Peyer's patch (tissue), 4 donors: ENCODE measurements at regions not wholly inside any gene's neighbourhood (a gene's known extent, or its start where the extent isn't known, plus 50 kb on each side); places are given as distances from the start of the nearest gene placed in this dataset.

Source experiments
- DNase-seq, 3 donors: peaks; one replicate each; pipeline ENCODE4 v3.0.0-alpha.2; 2017 to 2019
- H3K27ac ChIP-seq, 4 donors: fragments of 200-600 bp; sonication (generic); one replicate each; pipeline ENCODE4 v1.5.1; 2016 to 2019
- H3K27me3 ChIP-seq, 2 donors: fragments of 200-600 bp; sonication (generic); one replicate each; pipeline ENCODE4 v1.5.1; 2019
- H3K36me3 ChIP-seq, 3 donors: fragments of 200-600 bp; sonication (generic); one replicate each; pipeline ENCODE4 v1.5.1; 2016 to 2019
- H3K4me1 ChIP-seq, 4 donors: fragments of 200-600 bp; sonication (generic); one replicate each; pipeline ENCODE4 v1.5.1; 2016 to 2019
- H3K4me3 ChIP-seq, 4 donors: fragments of 200-600 bp; sonication (generic); 1 replicate in 3 of 4; 2 replicates in 1 of 4; pipeline ENCODE4 v1.5.1; 2016 to 2019; ENCODE audit warnings: mild to moderate bottlenecking in 1 of 4
- H3K9me3 ChIP-seq, 4 donors: fragments of 200-600 bp; sonication (generic); one replicate each; pipeline ENCODE4 v1.5.1; 2016 to 2019; ENCODE audit warnings: mild to moderate bottlenecking in 1 of 4
- POLR2A ChIP-seq, 2 donors: fragments of 450-650 bp; IDR thresholded peaks; one replicate each; pipeline ENCODE4 v1.5.1; 2017; ENCODE audit warnings: antibody characterized with exemption in 2 of 2, mild to moderate bottlenecking in 2 of 2, moderate library complexity in 2 of 2
- TF ChIP-seq, protein P1 (sequence below), 6 experiments: fragments of 450-650 bp in 4 of 6; fragments of 200-600 bp in 2 of 6; sonication (generic) in 1 of 6; IDR thresholded peaks; one replicate each; pipeline ENCODE4 v1.5.1; 2017 to 2019; ENCODE audit warnings: antibody characterized with exemption in 6 of 6, mild to moderate bottlenecking in 3 of 6, moderate library complexity in 1 of 6

DNA sequence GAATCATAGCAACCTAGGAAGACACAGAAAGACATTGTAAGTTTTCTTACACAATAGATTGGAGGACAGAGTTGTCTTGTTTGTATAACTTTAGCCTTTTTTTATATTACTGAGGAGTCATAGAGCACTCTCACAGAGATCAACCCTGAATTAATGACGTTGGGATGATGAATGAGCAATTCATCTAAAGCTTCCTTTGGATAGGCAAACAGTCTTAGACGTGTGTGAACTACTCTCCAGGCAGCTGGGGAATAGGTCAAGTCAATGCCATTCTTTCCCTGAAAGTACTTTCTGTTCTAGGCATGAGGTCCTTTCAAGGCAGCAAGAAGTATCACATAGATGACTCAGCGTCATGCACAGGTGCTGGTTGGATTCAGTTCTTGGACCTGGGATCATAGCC, 369.1 kb upstream of the NOVA1 start:
- no peak overlapping the region for H3K4me3 ChIP-seq

DNA sequence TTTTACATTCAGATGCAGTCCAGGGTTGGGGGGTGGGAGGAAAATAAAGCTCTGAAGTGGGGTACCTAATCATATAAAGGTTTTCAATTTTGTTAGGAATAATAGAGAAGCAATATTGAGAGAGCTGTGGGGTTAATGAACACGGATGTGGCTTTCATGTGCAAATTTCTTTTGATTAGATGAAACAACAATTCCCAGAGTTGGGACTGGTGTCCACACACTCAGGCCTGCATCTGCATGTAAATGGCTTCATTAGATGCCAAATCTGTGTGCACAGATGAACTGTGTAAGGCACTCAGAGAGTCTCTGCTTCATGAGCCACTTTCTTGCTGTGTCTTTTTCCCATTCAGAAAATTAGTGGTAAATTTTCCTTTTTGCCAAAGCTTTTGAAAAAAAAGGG, 377.1 kb upstream of the NOVA1 start:
- Histone ChIP-seq H3K9me3 (no peaks in the 10 kb centered on the region), H3K27me3 (no peaks in the 10 kb centered on the region), H3K4me3 (no peak overlapping the region), H3K4me1 (no peaks in the 10 kb centered on the region), H3K36me3 (no peaks in the 10 kb centered on the region), H3K27ac (no peak overlapping the region)
- DNase-seq, result no peak
- TF ChIP-seq POLR2A (IDR thresholded peaks at IDR 0.05), result no peak
- TF ChIP-seq, protein P1, sequence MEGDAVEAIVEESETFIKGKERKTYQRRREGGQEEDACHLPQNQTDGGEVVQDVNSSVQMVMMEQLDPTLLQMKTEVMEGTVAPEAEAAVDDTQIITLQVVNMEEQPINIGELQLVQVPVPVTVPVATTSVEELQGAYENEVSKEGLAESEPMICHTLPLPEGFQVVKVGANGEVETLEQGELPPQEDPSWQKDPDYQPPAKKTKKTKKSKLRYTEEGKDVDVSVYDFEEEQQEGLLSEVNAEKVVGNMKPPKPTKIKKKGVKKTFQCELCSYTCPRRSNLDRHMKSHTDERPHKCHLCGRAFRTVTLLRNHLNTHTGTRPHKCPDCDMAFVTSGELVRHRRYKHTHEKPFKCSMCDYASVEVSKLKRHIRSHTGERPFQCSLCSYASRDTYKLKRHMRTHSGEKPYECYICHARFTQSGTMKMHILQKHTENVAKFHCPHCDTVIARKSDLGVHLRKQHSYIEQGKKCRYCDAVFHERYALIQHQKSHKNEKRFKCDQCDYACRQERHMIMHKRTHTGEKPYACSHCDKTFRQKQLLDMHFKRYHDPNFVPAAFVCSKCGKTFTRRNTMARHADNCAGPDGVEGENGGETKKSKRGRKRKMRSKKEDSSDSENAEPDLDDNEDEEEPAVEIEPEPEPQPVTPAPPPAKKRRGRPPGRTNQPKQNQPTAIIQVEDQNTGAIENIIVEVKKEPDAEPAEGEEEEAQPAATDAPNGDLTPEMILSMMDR (IDR thresholded peaks at IDR 0.05), result no peak

More for the DNA sequence above, 369.1 kb upstream of the NOVA1 start:
- DNase-seq, result peak in 1 of 3 donors; percentile 54
- no peaks in the 10 kb centered on the region for H3K36me3 ChIP-seq
- no peaks in the 10 kb centered on the region for H3K27me3 ChIP-seq
- no peak for TF ChIP-seq POLR2A (IDR thresholded peaks at IDR 0.05)
- TF ChIP-seq, protein P1 (IDR thresholded peaks at IDR 0.05), result no peak
- H3K4me1 ChIP-seq, result no peaks in the 10 kb centered on the region
- no peak overlapping the region for H3K27ac ChIP-seq
- no peaks in the 10 kb centered on the region for H3K9me3 ChIP-seq

DNA sequence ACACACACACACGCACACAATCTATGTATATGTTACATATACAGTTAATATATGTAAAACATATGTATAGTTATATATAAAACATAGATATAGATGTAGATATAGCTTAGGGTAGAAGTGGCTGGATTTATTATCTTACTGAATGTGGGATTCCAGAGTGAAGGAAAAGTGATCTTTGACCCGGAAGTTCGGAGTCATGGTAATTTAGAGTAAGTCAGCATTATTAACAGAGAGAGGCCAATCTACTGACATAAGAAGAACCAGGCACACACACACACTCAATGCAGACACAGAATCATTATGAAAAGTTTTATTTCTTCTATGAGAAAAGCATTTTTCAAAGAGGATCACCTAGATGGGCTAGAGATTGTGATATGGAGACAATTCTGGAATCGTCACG, 384.2 kb upstream of the NOVA1 start:
- TF ChIP-seq POLR2A (IDR thresholded peaks at IDR 0.05), result no peak
- TF ChIP-seq, protein P1 (IDR thresholded peaks at IDR 0.05), result no peak
- Histone ChIP-seq H3K4me1 (no peaks in the 10 kb centered on the region), H3K9me3 (no peaks in the 10 kb centered on the region), H3K27ac (no peak overlapping the region), H3K27me3 (no peaks in the 10 kb centered on the region), H3K36me3 (no peaks in the 10 kb centered on the region), H3K4me3 (no peak overlapping the region)
- no peak for DNase-seq

GRCh38 chr14:26984311-26985177, 386.7 kb upstream of the NOVA1 start:
- no peak for TF ChIP-seq POLR2A (IDR thresholded peaks at IDR 0.05)
- TF ChIP-seq, protein P1 (IDR thresholded peaks at IDR 0.05), result peak in 5 of 6 experiments; percentile 42 to 60 (median 55)
- Histone ChIP-seq H3K36me3 (no peaks in the 10 kb centered on the region), H3K4me1 (no peaks in the 10 kb centered on the region), H3K27me3 (no peaks in the 10 kb centered on the region), H3K4me3 (no peak overlapping the region), H3K27ac (no peak overlapping the region), H3K9me3 (no peaks in the 10 kb centered on the region)
- DNase-seq, result peak in 1 of 3 donors; percentile 75

DNA sequence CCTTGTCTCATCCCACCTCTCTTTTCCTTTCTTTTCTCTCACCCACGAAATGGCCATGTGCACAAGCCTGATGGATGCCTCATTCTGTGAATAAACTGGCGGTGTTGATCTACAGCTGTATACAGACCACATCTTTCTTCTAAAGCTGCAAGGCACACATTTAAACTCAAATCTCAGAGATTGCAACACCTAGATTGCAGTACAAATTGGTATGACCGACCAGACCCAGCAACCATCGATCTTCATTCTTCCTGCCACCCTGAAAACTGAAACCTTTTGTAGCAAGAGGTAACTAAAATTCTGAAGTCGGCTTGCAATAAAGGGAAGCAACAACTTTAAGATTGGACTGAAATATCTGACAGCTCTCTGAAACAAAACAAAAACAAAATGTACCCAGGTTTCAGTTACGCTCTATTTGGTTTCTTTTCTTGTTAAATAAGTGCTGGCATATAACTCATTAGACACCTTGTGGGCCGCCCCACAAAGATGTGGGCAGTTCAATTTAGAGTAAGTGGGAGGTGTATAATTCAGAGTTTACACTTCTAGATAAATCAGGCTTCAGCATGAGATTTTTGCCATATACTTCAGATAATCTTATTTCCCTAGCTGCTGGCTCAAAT, 390.0 kb upstream of the NOVA1 start:
- H3K4me3 ChIP-seq, result no peak overlapping the region
- no peaks in the 10 kb centered on the region for H3K9me3 ChIP-seq
- TF ChIP-seq, protein P1 (IDR thresholded peaks at IDR 0.05), result no peak
- TF ChIP-seq POLR2A (IDR thresholded peaks at IDR 0.05), result no peak
- no peaks in the 10 kb centered on the region for H3K36me3 ChIP-seq
- DNase-seq, result no peak
- no peaks in the 10 kb centered on the region for H3K4me1 ChIP-seq
- no peak overlapping the region for H3K27ac ChIP-seq
- no peaks in the 10 kb centered on the region for H3K27me3 ChIP-seq
